Effector memory CD4-positive, alpha-beta T cell (primary cell): ENCODE measurements at regions not wholly inside any gene's neighbourhood (a gene's known extent, or its start where the extent isn't known, plus 50 kb on each side); places are given as distances from the start of the nearest gene placed in this dataset.

Source experiments
- DNase-seq, 3 donors: peaks; one replicate each; pipeline ENCODE4 v3.0.0-alpha.2; 2020
- H3K27ac ChIP-seq: 2 replicates; pipeline ENCODE4 v1.7.0; 2013; ENCODE audit warnings: mild to moderate bottlenecking, low read length, moderate library complexity; ENCODE audit not compliant: insufficient read depth, poor library complexity, severe bottlenecking
- H3K27me3 ChIP-seq: replicated peaks from 2 replicates; pipeline ENCODE4 v1.7.0; 2013; ENCODE audit warnings: mild to moderate bottlenecking, low read length; ENCODE audit not compliant: insufficient read depth, control insufficient read depth, poor library complexity, severe bottlenecking
- H3K36me3 ChIP-seq: 2 replicates; pipeline ENCODE4 v1.7.0; 2013; ENCODE audit warnings: mild to moderate bottlenecking, low read length, moderate library complexity; ENCODE audit not compliant: control insufficient read depth, insufficient read depth
- H3K4me1 ChIP-seq: 2 replicates; pipeline ENCODE4 v1.7.0; 2013; ENCODE audit warnings: low read length, mild to moderate bottlenecking; ENCODE audit not compliant: control insufficient read depth, insufficient read depth, poor library complexity, severe bottlenecking
- H3K4me3 ChIP-seq: 2 replicates; pipeline ENCODE4 v1.7.0; 2013; ENCODE audit warnings: low read length, low read depth, mild to moderate bottlenecking; ENCODE audit not compliant: insufficient read depth, poor library complexity, severe bottlenecking
- H3K9me3 ChIP-seq: 2 replicates; pipeline ENCODE4 v1.7.0; 2013; ENCODE audit warnings: mild to moderate bottlenecking, low read length, moderate library complexity; ENCODE audit not compliant: control insufficient read depth

DNA sequence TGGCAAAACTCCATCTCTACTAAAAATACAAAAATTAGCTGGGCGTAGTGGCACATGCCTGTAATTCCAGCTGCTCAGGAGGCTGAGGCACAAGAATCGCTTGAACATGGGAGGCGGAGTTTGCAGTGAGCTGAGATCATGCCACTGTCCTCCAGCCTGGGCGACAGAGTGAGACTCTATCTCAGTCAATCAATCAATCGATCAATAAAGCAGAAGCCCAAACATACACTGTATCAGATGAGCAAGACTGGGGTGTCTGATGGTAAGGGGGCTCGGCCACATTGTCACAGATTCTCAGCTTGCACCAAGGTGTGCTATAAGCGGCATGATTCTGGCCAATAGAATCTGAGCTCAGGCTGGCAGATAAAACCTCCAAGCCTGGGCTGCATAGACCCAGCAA is 261.1 kb downstream of the BUD13 start:
- Histone ChIP-seq H3K27ac (no peak overlapping the region), H3K27me3 (no peaks in the 10 kb centered on the region), H3K9me3 (no peaks in the 10 kb centered on the region), H3K4me1 (no peaks in the 10 kb centered on the region), H3K36me3 (no peaks in the 10 kb centered on the region), H3K4me3 (no peak overlapping the region)
- DNase-seq: no peak

DNA sequence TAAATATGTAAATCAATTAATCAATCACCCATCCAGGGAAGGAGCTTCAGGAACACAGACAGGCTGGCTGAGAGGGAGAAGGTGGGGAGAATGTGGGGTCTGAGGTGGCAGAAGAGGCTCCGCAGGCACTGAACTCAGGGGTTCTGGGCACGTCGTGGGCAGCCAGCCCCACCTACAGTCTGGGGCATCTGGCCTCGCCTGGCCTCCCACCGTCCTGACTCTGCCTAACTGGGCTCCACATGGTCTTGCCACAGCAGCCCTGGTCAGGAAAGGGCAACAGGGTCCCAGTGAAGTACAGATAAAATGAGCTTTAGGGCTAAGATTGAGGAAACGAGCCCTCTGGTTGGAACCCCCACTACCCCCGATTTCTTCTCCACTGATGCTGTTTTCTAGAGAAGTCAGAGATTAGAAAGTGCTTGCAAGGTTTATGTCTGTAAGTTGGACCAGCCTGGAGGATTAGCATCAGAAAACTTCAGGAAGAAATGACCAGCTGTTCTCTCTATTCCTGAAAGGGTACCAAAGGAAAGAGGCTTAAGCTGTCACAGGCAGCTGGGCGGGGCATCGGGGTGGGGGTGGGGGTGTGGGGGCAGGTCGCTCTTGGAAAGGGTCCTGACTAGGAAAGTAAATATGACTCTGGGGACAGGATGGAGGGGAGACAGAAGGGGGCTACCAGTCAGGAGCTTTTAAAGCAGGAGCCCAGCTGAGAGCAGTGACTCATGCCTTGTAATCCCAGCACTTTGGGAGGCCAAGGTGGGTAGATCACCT is 261.7 kb downstream of the BUD13 start:
- DNase-seq: no peak
- H3K36me3 ChIP-seq: no peaks in the 10 kb centered on the region
- no peak overlapping the region for H3K4me3 ChIP-seq
- H3K4me1 ChIP-seq: no peaks in the 10 kb centered on the region
- H3K9me3 ChIP-seq: no peaks in the 10 kb centered on the region
- no peaks in the 10 kb centered on the region for H3K27me3 ChIP-seq
- H3K27ac ChIP-seq: no peak overlapping the region

DNA sequence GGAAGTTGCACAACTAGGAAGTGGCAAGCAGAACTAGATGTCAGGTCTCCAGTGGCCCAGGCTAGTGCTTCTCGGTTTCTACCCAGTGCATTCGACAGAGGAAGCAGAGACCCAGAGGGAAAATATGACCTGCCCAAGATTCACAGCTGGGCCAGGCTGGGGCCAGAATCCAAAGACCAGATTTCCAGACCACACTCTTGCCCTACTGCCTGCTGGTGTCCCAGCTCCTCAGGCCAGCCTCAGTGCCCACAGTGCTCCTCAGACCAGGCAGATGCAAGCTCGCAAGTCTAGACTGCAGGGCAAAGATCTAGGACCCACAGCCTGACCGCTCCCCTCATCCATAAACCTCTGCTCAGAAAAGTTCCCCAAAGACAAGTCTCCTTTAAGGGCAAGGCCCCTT is 262.6 kb downstream of the BUD13 start:
- no peaks in the 10 kb centered on the region for H3K27me3 ChIP-seq
- H3K4me3 ChIP-seq: no peak overlapping the region
- H3K36me3 ChIP-seq: no peaks in the 10 kb centered on the region
- no peak overlapping the region for H3K27ac ChIP-seq
- no peaks in the 10 kb centered on the region for H3K4me1 ChIP-seq
- no peak for DNase-seq
- H3K9me3 ChIP-seq: no peaks in the 10 kb centered on the region

DNA sequence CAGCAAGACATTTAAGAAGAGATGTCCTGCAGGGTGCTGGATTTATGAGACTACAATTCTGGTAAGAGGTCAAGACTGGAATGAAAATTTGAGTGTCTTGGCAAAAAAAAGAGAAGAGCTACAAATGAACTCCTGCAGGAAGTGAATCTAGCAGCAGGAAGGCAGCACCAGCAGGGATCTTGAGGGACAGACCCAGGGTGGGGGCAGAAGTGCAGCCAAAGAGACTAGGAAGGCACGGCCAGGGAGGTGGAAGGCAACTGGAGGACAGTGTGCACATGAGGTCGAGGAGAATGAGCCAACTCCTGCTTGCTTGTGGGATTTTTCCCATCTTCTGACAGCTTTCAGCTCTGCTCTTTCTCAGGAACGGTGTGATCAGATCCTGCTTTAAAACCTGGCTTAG is 263.2 kb downstream of the BUD13 start:
- H3K36me3 ChIP-seq: no peaks in the 10 kb centered on the region
- H3K4me1 ChIP-seq: no peaks in the 10 kb centered on the region
- no peaks in the 10 kb centered on the region for H3K9me3 ChIP-seq
- no peak overlapping the region for H3K27ac ChIP-seq
- no peaks in the 10 kb centered on the region for H3K27me3 ChIP-seq
- no peak overlapping the region for H3K4me3 ChIP-seq
- no peak for DNase-seq

DNA sequence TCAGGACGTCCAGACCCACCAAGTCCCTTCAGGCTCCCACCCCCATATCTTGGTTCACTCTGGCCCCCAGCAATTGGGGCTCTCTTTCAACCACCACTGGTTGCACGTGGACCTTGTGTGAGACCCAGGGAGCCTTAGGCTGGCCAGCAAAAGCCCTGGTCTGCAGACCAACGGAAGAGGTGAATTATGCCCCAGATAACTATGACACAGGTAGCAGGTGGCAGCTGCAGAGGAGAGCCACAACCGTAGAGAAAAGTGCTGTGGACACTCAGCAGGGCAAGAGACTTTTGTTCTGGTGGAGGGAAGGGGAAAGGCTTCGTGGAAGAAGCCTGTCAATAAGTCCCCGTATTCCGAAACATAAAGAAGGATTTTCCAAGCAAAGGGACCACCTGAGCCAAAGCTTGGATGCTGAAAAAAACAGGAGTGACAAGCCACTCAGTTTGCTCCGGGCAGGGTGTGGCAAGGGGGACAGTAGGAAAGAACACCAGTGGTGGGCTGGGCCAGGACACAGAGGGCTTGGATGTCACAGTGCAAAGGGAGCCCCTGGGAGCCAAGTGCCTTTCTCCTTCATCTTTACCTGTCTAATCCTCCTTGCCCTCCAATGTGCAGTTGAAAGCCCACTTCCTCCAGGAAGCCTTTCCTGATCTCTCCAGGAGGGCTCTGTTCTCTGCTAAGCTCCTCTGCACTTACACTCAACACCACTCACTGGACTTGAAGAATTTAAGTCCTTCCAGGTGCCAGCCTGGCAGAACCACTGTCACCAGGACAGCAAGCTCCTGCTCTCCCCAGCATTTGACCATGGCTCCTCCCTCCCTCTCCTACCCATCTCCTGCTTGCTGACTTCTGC is 264.7 kb downstream of the BUD13 start:
- Histone ChIP-seq H3K9me3 (no peaks in the 10 kb centered on the region), H3K27ac (no peak overlapping the region), H3K4me1 (no peaks in the 10 kb centered on the region), H3K36me3 (no peaks in the 10 kb centered on the region), H3K4me3 (no peak overlapping the region), H3K27me3 (no peaks in the 10 kb centered on the region)
- DNase-seq: no peak

DNA sequence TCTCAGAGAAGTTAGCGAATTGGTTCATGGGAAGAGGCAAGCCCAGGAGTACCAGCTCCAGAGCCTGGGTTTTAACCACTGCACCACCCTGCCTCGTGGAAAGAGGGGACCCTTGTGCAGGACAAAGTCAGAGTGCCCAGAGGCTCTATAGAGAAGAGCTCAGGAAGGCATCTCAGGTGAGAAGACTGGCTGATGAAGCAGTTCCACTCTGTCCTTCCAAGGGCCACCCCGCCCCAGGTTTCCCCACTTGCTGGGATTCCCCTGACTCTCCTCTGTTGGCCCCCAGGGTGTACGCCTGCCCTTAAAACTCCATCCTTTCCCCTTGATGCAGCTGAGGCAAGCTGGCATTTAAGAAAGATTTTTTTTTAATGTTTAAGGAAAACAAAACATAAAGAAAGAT is 265.8 kb downstream of the BUD13 start:
- no peak overlapping the region for H3K4me3 ChIP-seq
- no peak overlapping the region for H3K27ac ChIP-seq
- no peaks in the 10 kb centered on the region for H3K4me1 ChIP-seq
- H3K9me3 ChIP-seq: no peaks in the 10 kb centered on the region
- DNase-seq: no peak
- no peaks in the 10 kb centered on the region for H3K27me3 ChIP-seq
- H3K36me3 ChIP-seq: no peaks in the 10 kb centered on the region

GRCh38 chr11:116506263-116506825 is 266.4 kb downstream of the BUD13 start:
- H3K27me3 ChIP-seq: no peaks in the 10 kb centered on the region
- H3K27ac ChIP-seq: no peak overlapping the region
- DNase-seq: no peak
- no peaks in the 10 kb centered on the region for H3K4me1 ChIP-seq
- H3K4me3 ChIP-seq: no peak overlapping the region
- no peaks in the 10 kb centered on the region for H3K36me3 ChIP-seq
- no peaks in the 10 kb centered on the region for H3K9me3 ChIP-seq

DNA sequence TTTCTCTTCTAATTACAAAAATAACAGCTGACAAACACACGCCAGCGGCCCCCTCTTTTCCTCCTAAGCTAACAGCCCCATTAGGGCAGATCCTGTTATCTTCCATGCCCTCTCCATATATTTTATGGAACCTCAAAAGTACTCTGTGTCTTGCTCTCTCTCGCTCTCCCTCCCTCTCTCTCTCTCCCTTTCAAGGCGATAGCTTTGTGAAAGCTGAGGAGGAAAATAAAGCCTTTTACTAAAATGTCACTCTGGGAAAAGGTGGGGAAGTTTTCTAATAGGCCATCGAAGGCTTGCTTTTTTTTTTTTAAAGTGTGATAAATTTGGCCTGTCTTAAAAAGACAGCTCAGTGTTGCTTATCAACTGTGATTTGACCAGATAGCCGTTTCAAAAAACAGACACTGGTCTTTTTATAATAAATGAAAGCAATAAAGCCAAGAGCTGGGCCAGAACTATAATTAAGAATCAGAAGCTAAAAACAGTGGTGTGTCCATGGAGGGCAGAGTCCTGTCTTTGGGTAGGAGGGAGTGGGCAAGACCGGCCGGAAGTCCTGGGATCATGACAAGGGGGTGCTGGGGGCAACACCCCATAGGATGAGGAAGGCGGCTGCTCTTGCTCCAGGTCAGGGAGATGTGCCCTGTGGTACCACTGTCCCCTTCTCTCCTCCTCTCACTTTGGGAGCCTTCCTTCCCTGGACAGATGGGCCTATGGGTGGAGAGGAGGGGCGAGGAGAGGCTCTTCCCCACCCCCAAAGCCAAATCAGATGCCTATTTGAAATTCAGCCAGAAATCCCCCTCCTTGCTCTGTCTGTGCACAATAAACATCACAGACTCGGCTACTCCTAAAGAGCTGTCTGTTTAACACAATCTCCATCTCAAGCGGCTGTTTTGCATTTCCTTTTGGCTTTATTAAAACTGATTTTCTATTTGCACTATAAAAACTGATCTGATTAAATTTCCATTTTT is 267.2 kb downstream of the BUD13 start:
- no peak overlapping the region for H3K27ac ChIP-seq
- DNase-seq: no peak
- no peaks in the 10 kb centered on the region for H3K36me3 ChIP-seq
- no peak overlapping the region for H3K4me3 ChIP-seq
- no peaks in the 10 kb centered on the region for H3K27me3 ChIP-seq
- H3K4me1 ChIP-seq: no peaks in the 10 kb centered on the region
- H3K9me3 ChIP-seq: no peaks in the 10 kb centered on the region

- no peak overlapping the region for H3K27ac ChIP-seq
- H3K36me3 ChIP-seq: no peaks in the 10 kb centered on the region
- no peak for DNase-seq
- H3K4me1 ChIP-seq: no peaks in the 10 kb centered on the region
- no peak overlapping the region for H3K4me3 ChIP-seq
- no peaks in the 10 kb centered on the region for H3K27me3 ChIP-seq
- H3K9me3 ChIP-seq: no peaks in the 10 kb centered on the region
These were observed 268.1 kb downstream of the BUD13 start for GRCh38 chr11:116504541-116505297.
